Prostate gland (tissue), 2 donors: ENCODE measurements at regions not wholly inside any gene's neighbourhood (a gene's known extent, or its start where the extent isn't known, plus 50 kb on each side); places are given as distances from the start of the nearest gene placed in this dataset.

ENCODE experiments used
- CTCF ChIP-seq, 4 experiments: fragments of 200-600 bp in 2 of 4; fragments of 450-650 bp in 2 of 4; sonication (generic) in 2 of 4; IDR thresholded peaks; 1 replicate in 3 of 4; 2 replicates in 1 of 4; pipeline ENCODE4 v1.5.1; 2016 to 2019; ENCODE audit warnings: antibody characterized with exemption in 4 of 4, mild to moderate bottlenecking in 2 of 4, moderate library complexity in 2 of 4
- POLR2AphosphoS5 ChIP-seq: sonication (generic); formaldehyde crosslinking; IDR thresholded peaks from one replicate; pipeline ENCODE4 v1.6.1; 2017; ENCODE audit warnings: antibody characterized with exemption

GRCh38 chr10:120047926-120048325 lies 155.4 kb downstream of the SEC23IP start:
- TF ChIP-seq CTCF (IDR thresholded peaks at IDR 0.05) (no peak), POLR2AphosphoS5 (no peak)
